ENCODE measurements at regions not wholly inside any gene's neighbourhood (a gene's known extent, or its start where the extent isn't known, plus 50 kb on each side); places are given as distances from the start of the nearest gene placed in this dataset.

- TF ChIP-seq MEIS1 (CRISPR knock-in tag; IDR thresholded peaks at IDR 0.05; ENCODE audit: borderline replicate concordance) (no peak), CCAR2 (optimal IDR thresholded peaks at IDR 0.05; ENCODE audit: low read depth, low read length) (no peak), KLF16 (CRISPR knock-in tag; IDR thresholded peaks at IDR 0.05) (0 out of 4 replicates have a peak, but pooled peaks of 1 of the 2 experiments have one; percentile 36), NFATC3 (CRISPR knock-in tag; IDR thresholded peaks at IDR 0.05) (no peak), NFIC (IDR thresholded peaks at IDR 0.05; ENCODE audit: low read length) (0 out of 2 replicates have a peak, but pooled peaks have one; percentile 24), GATA4 (IDR thresholded peaks at IDR 0.05; ENCODE audit: borderline replicate concordance, low read depth) (peak; percentile 17; the same call in 1 of the 2 replicates), GABPB1 (CRISPR knock-in tag; IDR thresholded peaks at IDR 0.05) (peak; percentile 47; the same call in 1 of the 2 replicates), EP300 (IDR thresholded peaks at IDR 0.05; ENCODE audit: low read depth in 2 of 2, low read length in 2 of 2) (peak in 1 of 2 experiments; percentile 82; a peak in 2 of 4 replicates), EP300 (CRISPR knock-in tag; IDR thresholded peaks at IDR 0.05; ENCODE audit: borderline replicate concordance) (peak; percentile 34; the same call in 1 of the 2 replicates), ETV5 (CRISPR knock-in tag; IDR thresholded peaks at IDR 0.05; ENCODE audit: borderline replicate concordance) (peak; percentile 60; the same call in 1 of the 2 replicates), KMT2B (CRISPR knock-in tag; IDR thresholded peaks at IDR 0.05) (0 out of 2 replicates have a peak, but pooled peaks have one; percentile 20), ZFX (CRISPR knock-in tag; IDR thresholded peaks at IDR 0.05; ENCODE audit: low read depth) (peak; percentile 70), ZNF687 (CRISPR knock-in tag; IDR thresholded peaks at IDR 0.05) (peak; percentile 97), TCF7 (IDR thresholded peaks at IDR 0.05; ENCODE audit: low read depth) (peak; percentile 75; the same call in 1 of the 2 replicates), GLI4 (CRISPR knock-in tag; IDR thresholded peaks at IDR 0.05; ENCODE audit: borderline replicate concordance) (no peak), NONO (IDR thresholded peaks at IDR 0.05) (no peak), NONO (CRISPR knock-in tag; conservative IDR thresholded peaks at IDR 0.05) (no peak), ZNF841 (CRISPR knock-in tag; IDR thresholded peaks at IDR 0.05; ENCODE audit: borderline replicate concordance) (no peak)
- TF ChIP-seq, protein P1, sequence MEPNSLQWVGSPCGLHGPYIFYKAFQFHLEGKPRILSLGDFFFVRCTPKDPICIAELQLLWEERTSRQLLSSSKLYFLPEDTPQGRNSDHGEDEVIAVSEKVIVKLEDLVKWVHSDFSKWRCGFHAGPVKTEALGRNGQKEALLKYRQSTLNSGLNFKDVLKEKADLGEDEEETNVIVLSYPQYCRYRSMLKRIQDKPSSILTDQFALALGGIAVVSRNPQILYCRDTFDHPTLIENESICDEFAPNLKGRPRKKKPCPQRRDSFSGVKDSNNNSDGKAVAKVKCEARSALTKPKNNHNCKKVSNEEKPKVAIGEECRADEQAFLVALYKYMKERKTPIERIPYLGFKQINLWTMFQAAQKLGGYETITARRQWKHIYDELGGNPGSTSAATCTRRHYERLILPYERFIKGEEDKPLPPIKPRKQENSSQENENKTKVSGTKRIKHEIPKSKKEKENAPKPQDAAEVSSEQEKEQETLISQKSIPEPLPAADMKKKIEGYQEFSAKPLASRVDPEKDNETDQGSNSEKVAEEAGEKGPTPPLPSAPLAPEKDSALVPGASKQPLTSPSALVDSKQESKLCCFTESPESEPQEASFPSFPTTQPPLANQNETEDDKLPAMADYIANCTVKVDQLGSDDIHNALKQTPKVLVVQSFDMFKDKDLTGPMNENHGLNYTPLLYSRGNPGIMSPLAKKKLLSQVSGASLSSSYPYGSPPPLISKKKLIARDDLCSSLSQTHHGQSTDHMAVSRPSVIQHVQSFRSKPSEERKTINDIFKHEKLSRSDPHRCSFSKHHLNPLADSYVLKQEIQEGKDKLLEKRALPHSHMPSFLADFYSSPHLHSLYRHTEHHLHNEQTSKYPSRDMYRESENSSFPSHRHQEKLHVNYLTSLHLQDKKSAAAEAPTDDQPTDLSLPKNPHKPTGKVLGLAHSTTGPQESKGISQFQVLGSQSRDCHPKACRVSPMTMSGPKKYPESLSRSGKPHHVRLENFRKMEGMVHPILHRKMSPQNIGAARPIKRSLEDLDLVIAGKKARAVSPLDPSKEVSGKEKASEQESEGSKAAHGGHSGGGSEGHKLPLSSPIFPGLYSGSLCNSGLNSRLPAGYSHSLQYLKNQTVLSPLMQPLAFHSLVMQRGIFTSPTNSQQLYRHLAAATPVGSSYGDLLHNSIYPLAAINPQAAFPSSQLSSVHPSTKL (CRISPR knock-in tag; IDR thresholded peaks at IDR 0.05) = peak; percentile 83
Measured at GRCh38 chr5:173789031-173789920, 98.9 kb upstream of the CPEB4 start (continued).

All from HepG2 (cell line).